Liver (tissue), 7 donors: ENCODE measurements at regions not wholly inside any gene's neighbourhood (a gene's known extent, or its start where the extent isn't known, plus 50 kb on each side); places are given as distances from the start of the nearest gene placed in this dataset.
A peak's percentile ranks its signal among the peaks of the same experiment; 100 is the strongest.
"Not testable (repeated sequence)": the region's sequence is repeated elsewhere in the genome, so short reads cannot be mapped to it uniquely, and the experiment has no call there.

ENCODE experiments used
- DNase-seq: peaks from one replicate; pipeline ENCODE4 v3.0.0-alpha.2; 2017; ENCODE audit warnings: low spot score
- H3K27ac ChIP-seq, 2 donors: one replicate each; pipeline ENCODE4 v1.7.0; 2013; ENCODE audit warnings: inconsistent platforms in 2 of 2, low read length in 2 of 2, control low read depth in 1 of 2, low read depth in 1 of 2, mild to moderate bottlenecking in 1 of 2
- H3K27me3 ChIP-seq, 4 donors: one replicate each; pipeline versions ENCODE4 v1.6.1 to v1.7.0; 2013; ENCODE audit warnings: low read length in 3 of 4, inconsistent platforms in 1 of 4, mild to moderate bottlenecking in 1 of 4, moderate library complexity in 1 of 4; ENCODE audit not compliant: control insufficient read depth in 4 of 4, insufficient read depth in 4 of 4
- H3K36me3 ChIP-seq, 4 donors: one replicate each; pipeline versions ENCODE4 v1.6.1 to v1.7.0; 2013; ENCODE audit warnings: low read length in 3 of 4, mild to moderate bottlenecking in 3 of 4, low read depth in 1 of 4, moderate library complexity in 1 of 4; ENCODE audit not compliant: control insufficient read depth in 4 of 4, insufficient read depth in 3 of 4
- H3K4me1 ChIP-seq, 4 donors: one replicate each; pipeline versions ENCODE4 v1.6.1 to v1.7.0; 2013; ENCODE audit warnings: low read length in 3 of 4, mild to moderate bottlenecking in 3 of 4, moderate library complexity in 1 of 4; ENCODE audit not compliant: control insufficient read depth in 4 of 4, insufficient read depth in 4 of 4
- H3K4me3 ChIP-seq, 3 donors: one replicate each; pipeline versions ENCODE4 v1.6.1 to v1.7.0; 2013; ENCODE audit warnings: low read length in 3 of 3, control low read depth in 1 of 3, low read depth in 1 of 3, mild to moderate bottlenecking in 1 of 3
- H3K9ac ChIP-seq, 2 donors: one replicate each; pipeline ENCODE4 v1.7.0; 2013; ENCODE audit warnings: low read length in 2 of 2, mild to moderate bottlenecking in 2 of 2, moderate library complexity in 2 of 2, control low read depth in 1 of 2, low read depth in 1 of 2
- H3K9me3 ChIP-seq, 4 donors: one replicate each; pipeline versions ENCODE4 v1.6.1 to v1.7.0; 2013; ENCODE audit warnings: low read length in 3 of 4; ENCODE audit not compliant: control insufficient read depth in 4 of 4
- ATF3 ChIP-seq: IDR thresholded peaks from 2 replicates; pipeline ENCODE4 v1.6.1; 2016; ENCODE audit warnings: antibody characterized with exemption
- JUND ChIP-seq, 2 donors: IDR thresholded peaks; 2 replicates each; pipeline ENCODE4 v1.6.1; 2016; ENCODE audit warnings: antibody characterized with exemption in 2 of 2
- REST ChIP-seq: IDR thresholded peaks from 2 replicates; pipeline ENCODE4 v1.6.1; 2016; ENCODE audit warnings: antibody characterized with exemption, mild to moderate bottlenecking
- TAF1 ChIP-seq: conservative IDR thresholded peaks from 2 replicates; pipeline ENCODE4 v1.6.1; 2016; ENCODE audit warnings: antibody characterized with exemption, mild to moderate bottlenecking
- whole genome bisulfite sequencing: extraction: QIAGEN DNeasy Blood & Tissue Kit; methylation state at CpG from one replicate; pipeline ENCODE4 v1.1.7; 2013; 5-methylcytosine and 5-hydroxymethylcytosine counted together
- donor health status: healthy.
- donor health status: healthy.
- donor health status: healthy.
- donor health status: healthy.

DNA sequence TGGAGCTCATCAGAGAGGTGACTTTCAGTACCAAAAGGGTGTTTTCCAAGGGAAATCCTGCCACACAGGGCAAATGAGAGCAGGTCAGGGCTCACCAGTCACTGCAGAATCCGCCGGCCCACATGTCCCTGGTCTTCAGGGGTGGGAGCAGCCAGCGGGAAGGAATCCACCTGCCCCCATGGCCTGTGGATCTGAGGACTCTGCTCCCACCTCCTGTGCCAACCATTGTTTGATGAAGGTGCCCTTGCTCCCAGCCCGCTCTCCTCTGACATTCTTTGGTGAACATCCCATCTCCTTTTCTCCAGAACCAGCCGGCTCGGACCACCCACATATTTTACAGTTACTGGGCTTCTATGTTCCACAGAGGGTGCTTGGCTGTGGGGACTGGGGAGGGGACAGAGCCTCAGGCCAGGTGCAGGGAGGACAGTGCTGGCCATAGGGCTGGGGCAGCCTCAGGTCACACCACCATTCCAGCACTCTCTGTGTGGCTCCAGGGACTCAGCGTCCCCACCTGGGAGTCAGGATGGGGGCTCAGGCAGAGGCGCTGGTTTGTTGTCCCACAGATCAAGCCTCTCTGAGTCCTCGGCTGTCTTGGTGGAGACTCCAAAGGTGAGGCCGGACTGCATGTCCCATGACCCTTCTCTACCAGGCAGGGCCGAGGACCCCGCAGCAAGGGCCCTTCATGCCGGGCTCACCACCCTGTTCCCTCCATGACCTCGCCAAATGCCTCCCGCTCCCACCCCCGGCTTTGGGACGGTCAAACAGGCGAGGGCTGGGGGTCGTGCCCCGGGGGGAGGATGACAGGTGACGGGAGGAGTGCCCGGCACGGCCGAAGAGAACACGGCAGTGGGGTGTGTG, 183.2 kb upstream of the ZNF469 start:
- H3K27me3 ChIP-seq, H3K9ac ChIP-seq, H3K27ac ChIP-seq, H3K4me1 ChIP-seq, H3K36me3 ChIP-seq, H3K9me3 ChIP-seq, H3K4me3 ChIP-seq: not testable (repeated sequence)
- 83% methylated on average over 25 of the region's 25 CpGs for WGBS
- peak; percentile 27 for DNase-seq

- 76% methylated on average over 29 of the region's 30 CpGs for WGBS
- DNase-seq = peak; percentile 19
- H3K36me3 ChIP-seq, H3K9ac ChIP-seq, H3K9me3 ChIP-seq, H3K27ac ChIP-seq, H3K4me3 ChIP-seq, H3K27me3 ChIP-seq, H3K4me1 ChIP-seq: not testable (repeated sequence)
Observed at GRCh38 chr16:88200154-88200895, 182.4 kb upstream of the ZNF469 start.

DNA sequence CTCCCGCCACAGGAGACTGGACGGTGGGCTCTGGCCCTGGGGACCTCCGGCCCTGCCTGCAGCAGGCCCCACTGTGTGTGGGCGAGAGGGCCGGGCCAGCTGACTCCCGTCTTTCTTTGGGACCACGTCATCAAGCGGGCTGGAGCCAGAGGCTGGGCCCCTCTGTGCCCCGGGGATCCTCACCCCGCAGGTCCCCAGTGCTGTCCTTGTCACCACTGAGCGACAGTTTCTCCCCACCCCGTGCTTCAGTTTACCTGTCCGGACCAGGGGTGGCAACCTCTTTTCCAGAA, 181.9 kb upstream of the ZNF469 start:
- H3K9ac ChIP-seq = no peak overlapping the region
- H3K36me3 ChIP-seq = no peaks in the 10 kb centered on the region
- peak; percentile 12 for DNase-seq
- H3K4me3 ChIP-seq = no peak overlapping the region
- H3K27me3 ChIP-seq = no peaks in the 10 kb centered on the region
- H3K4me1 ChIP-seq = no peaks in the 10 kb centered on the region
- WGBS = 75% methylated on average over 13 of the region's 13 CpGs
- no peaks in the 10 kb centered on the region for H3K9me3 ChIP-seq
- no peak overlapping the region for H3K27ac ChIP-seq
- no peak for TF ChIP-seq REST
- no peak for TF ChIP-seq ATF3
- no peak for TF ChIP-seq JUND (IDR thresholded peaks at IDR 0.05)
- TF ChIP-seq TAF1 = no peak

GRCh38 chr16:88201611-88202010, 181.1 kb upstream of the ZNF469 start:
- peak; percentile 8 for DNase-seq
- not testable (repeated sequence) for H3K27me3 ChIP-seq, H3K9me3 ChIP-seq, H3K27ac ChIP-seq, H3K4me3 ChIP-seq, H3K9ac ChIP-seq, H3K4me1 ChIP-seq, H3K36me3 ChIP-seq
- 82% methylated on average over 9 of the region's 9 CpGs for WGBS
